ENCODE measurements at regions not wholly inside any gene's neighbourhood (a gene's known extent, or its start where the extent isn't known, plus 50 kb on each side); places are given as distances from the start of the nearest gene placed in this dataset.

DNA sequence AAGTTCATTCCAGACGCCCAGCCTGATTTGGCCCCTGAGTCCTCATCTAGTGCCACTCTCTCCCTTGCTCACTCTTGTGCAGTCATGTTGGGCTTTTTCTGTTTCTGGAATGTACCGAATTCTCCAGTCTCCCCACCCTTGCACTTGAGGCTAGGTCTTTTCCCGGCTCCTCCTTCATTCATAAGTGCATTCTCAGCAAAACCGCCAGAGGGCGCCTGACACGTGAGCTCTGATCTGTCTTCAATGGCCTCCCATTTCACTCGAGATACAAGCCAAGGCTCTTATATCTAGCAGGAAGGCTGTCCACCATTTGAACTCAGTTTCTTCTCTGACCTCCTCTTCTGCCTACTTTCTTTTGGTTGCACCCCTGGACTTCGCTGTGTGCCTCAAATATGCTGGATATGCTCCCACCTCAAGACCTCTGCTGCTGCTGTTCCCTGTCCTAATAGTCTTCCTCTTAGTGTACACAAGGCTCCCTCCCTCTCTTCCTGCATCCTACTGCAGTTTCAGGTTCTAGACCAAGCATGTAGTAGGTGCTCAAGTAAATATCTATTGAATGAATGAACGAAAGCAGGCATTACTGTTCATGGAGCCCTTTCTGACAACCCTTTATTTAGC lies 568.1 kb upstream of the WWC1 start:
- TF ChIP-seq, protein P1, sequence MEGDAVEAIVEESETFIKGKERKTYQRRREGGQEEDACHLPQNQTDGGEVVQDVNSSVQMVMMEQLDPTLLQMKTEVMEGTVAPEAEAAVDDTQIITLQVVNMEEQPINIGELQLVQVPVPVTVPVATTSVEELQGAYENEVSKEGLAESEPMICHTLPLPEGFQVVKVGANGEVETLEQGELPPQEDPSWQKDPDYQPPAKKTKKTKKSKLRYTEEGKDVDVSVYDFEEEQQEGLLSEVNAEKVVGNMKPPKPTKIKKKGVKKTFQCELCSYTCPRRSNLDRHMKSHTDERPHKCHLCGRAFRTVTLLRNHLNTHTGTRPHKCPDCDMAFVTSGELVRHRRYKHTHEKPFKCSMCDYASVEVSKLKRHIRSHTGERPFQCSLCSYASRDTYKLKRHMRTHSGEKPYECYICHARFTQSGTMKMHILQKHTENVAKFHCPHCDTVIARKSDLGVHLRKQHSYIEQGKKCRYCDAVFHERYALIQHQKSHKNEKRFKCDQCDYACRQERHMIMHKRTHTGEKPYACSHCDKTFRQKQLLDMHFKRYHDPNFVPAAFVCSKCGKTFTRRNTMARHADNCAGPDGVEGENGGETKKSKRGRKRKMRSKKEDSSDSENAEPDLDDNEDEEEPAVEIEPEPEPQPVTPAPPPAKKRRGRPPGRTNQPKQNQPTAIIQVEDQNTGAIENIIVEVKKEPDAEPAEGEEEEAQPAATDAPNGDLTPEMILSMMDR (optimal IDR thresholded peaks at IDR 0.05 in 1 of 3, IDR thresholded peaks at IDR 0.05 in 1 of 3, conservative IDR thresholded peaks at IDR 0.05 in 1 of 3; ENCODE audit: extremely low read depth in 1 of 3, insufficient read depth in 2 of 3, low read length in 3 of 3), result peak; percentile 81 to 95 (median 86)
- TF ChIP-seq EZH2 (IDR thresholded peaks at IDR 0.05; ENCODE audit: low read length), result no peak

All from keratinocyte (primary cell).